Upper lobe of left lung (tissue), 4 donors: ENCODE measurements at regions not wholly inside any gene's neighbourhood (a gene's known extent, or its start where the extent isn't known, plus 50 kb on each side); places are given as distances from the start of the nearest gene placed in this dataset.

Experiments used
- POLR2A ChIP-seq, 4 donors: fragments of 450-650 bp; IDR thresholded peaks; one replicate each; pipeline ENCODE4 v1.5.1; 2016 to 2017; ENCODE audit warnings: antibody characterized with exemption in 4 of 4, mild to moderate bottlenecking in 2 of 4
- POLR2AphosphoS5 ChIP-seq, 2 donors: sonication (generic); formaldehyde crosslinking; IDR thresholded peaks; one replicate each; pipeline ENCODE4 v1.5.1; 2017; ENCODE audit warnings: antibody characterized with exemption in 2 of 2
- TF ChIP-seq, protein P1 (sequence below), 6 experiments: fragments of 450-650 bp in 4 of 6; fragments of 200-600 bp in 2 of 6; sonication (generic) in 2 of 6; IDR thresholded peaks; one replicate each; pipeline ENCODE4 v1.5.1; 2016 to 2019; ENCODE audit warnings: antibody characterized with exemption in 6 of 6

- TF ChIP-seq, protein P1, sequence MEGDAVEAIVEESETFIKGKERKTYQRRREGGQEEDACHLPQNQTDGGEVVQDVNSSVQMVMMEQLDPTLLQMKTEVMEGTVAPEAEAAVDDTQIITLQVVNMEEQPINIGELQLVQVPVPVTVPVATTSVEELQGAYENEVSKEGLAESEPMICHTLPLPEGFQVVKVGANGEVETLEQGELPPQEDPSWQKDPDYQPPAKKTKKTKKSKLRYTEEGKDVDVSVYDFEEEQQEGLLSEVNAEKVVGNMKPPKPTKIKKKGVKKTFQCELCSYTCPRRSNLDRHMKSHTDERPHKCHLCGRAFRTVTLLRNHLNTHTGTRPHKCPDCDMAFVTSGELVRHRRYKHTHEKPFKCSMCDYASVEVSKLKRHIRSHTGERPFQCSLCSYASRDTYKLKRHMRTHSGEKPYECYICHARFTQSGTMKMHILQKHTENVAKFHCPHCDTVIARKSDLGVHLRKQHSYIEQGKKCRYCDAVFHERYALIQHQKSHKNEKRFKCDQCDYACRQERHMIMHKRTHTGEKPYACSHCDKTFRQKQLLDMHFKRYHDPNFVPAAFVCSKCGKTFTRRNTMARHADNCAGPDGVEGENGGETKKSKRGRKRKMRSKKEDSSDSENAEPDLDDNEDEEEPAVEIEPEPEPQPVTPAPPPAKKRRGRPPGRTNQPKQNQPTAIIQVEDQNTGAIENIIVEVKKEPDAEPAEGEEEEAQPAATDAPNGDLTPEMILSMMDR (IDR thresholded peaks at IDR 0.05), result no peak
- TF ChIP-seq POLR2A (IDR thresholded peaks at IDR 0.05) (no peak), POLR2AphosphoS5 (IDR thresholded peaks at IDR 0.05) (no peak)
Observed at GRCh38 chr3:1495466-1495865, 402.6 kb downstream of the CNTN6 start.
